ENCODE measurements at regions not wholly inside any gene's neighbourhood (a gene's known extent, or its start where the extent isn't known, plus 50 kb on each side); places are given as distances from the start of the nearest gene placed in this dataset.

GRCh38 chr5:83865579-83865978 is 144.9 kb upstream of the HAPLN1 start:
- TF ChIP-seq POLR2A (IDR thresholded peaks at IDR 0.05) = no peak
- TF ChIP-seq, protein P1, sequence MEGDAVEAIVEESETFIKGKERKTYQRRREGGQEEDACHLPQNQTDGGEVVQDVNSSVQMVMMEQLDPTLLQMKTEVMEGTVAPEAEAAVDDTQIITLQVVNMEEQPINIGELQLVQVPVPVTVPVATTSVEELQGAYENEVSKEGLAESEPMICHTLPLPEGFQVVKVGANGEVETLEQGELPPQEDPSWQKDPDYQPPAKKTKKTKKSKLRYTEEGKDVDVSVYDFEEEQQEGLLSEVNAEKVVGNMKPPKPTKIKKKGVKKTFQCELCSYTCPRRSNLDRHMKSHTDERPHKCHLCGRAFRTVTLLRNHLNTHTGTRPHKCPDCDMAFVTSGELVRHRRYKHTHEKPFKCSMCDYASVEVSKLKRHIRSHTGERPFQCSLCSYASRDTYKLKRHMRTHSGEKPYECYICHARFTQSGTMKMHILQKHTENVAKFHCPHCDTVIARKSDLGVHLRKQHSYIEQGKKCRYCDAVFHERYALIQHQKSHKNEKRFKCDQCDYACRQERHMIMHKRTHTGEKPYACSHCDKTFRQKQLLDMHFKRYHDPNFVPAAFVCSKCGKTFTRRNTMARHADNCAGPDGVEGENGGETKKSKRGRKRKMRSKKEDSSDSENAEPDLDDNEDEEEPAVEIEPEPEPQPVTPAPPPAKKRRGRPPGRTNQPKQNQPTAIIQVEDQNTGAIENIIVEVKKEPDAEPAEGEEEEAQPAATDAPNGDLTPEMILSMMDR (IDR thresholded peaks at IDR 0.05) = no peak

Measured in heart left ventricle (tissue), 13 donors.